Right ventricle myocardium inferior (tissue), 1 donor: ENCODE measurements at regions not wholly inside any gene's neighbourhood (a gene's known extent, or its start where the extent isn't known, plus 50 kb on each side); places are given as distances from the start of the nearest gene placed in this dataset.

Experiments used
- ATAC-seq: fragments of 200-7000 bp; cut with Tn5 transposase; one replicate; pipeline ENCODE4 v1.9.1; 2020; ENCODE audit warnings: mild to moderate bottlenecking, moderate library complexity
- DNase-seq: peaks from one replicate; pipeline ENCODE4 v3.0.0; 2021; ENCODE audit errors: missing footprints
- intact Hi-C: fragments of 100-400 bp; cut with DNase I; formaldehyde crosslinking; loops from one replicate; pipeline ENCODE4 v1.11.0; 2022
- donor health status: DM: no; HTN: yes; CAD: no; lungs with severe emphysema.

- intact Hi-C loops: no loop called here
- no peak for ATAC-seq
- DNase-seq: no peak
Observed at GRCh38 chr1:232188318-232188717, 441.6 kb downstream of the SIPA1L2 start.

- DNase-seq: no peak
- ATAC-seq: no peak
- intact Hi-C loops: no loop called here
Observed at GRCh38 chr1:232186931-232187330, 443.0 kb downstream of the SIPA1L2 start.

- DNase-seq: no peak
- intact Hi-C loops: no loop called here
- ATAC-seq: no peak
Observed at GRCh38 chr1:232184561-232185530, 445.1 kb downstream of the SIPA1L2 start.

- DNase-seq (no peak), ATAC-seq (no peak)
- intact Hi-C loops: no loop called here
Observed at GRCh38 chr1:232183802-232184201, 446.1 kb downstream of the SIPA1L2 start.

- intact Hi-C loops: no loop called here
- ATAC-seq (no peak), DNase-seq (no peak)
Observed at GRCh38 chr1:232183266-232183800, 446.6 kb downstream of the SIPA1L2 start.

GRCh38 chr1:232182236-232182635, 447.7 kb downstream of the SIPA1L2 start:
- intact Hi-C loops: no loop called here
- DNase-seq (no peak), ATAC-seq (no peak)

GRCh38 chr1:232180779-232181136, 449.2 kb downstream of the SIPA1L2 start:
- intact Hi-C loops: no loop called here
- ATAC-seq: no peak
- no peak for DNase-seq

- no peak for ATAC-seq
- DNase-seq: no peak
- intact Hi-C loops: no loop called here
Observed at GRCh38 chr1:232179896-232180778, 449.8 kb downstream of the SIPA1L2 start.

- intact Hi-C loops: no loop called here
- no peak for ATAC-seq
- no peak for DNase-seq
Observed at GRCh38 chr1:232178191-232178590, 451.7 kb downstream of the SIPA1L2 start.

GRCh38 chr1:232177438-232177837, 452.5 kb downstream of the SIPA1L2 start:
- DNase-seq (no peak), ATAC-seq (no peak)
- intact Hi-C loops: no loop called here

- no peak for DNase-seq
- intact Hi-C loops: no loop called here
- ATAC-seq: no peak
Observed at GRCh38 chr1:232176222-232176621, 453.7 kb downstream of the SIPA1L2 start.

- no peak for DNase-seq
- intact Hi-C loops: no loop called here
- ATAC-seq: no peak
Observed at GRCh38 chr1:232174306-232174705, 455.6 kb downstream of the SIPA1L2 start.

- no peak for ATAC-seq
- no peak for DNase-seq
- intact Hi-C loops: no loop called here
Observed at GRCh38 chr1:232172563-232172962, 457.4 kb downstream of the SIPA1L2 start.

GRCh38 chr1:232170909-232171308, 459.0 kb downstream of the SIPA1L2 start:
- intact Hi-C loops: no loop called here
- ATAC-seq: no peak

GRCh38 chr1:232169436-232169835, 460.5 kb downstream of the SIPA1L2 start:
- DNase-seq (no peak), ATAC-seq (no peak)
- intact Hi-C loops: no loop called here

More at GRCh38 chr1:232170909-232171308, 459.0 kb downstream of the SIPA1L2 start:
- no peak for DNase-seq

GRCh38 chr1:232168508-232168907, 461.4 kb downstream of the SIPA1L2 start:
- no peak for ATAC-seq
- intact Hi-C loops: no loop called here
- no peak for DNase-seq

GRCh38 chr1:232166942-232167341, 463.0 kb downstream of the SIPA1L2 start:
- DNase-seq (no peak), ATAC-seq (no peak)
- intact Hi-C loops: no loop called here

- DNase-seq (no peak), ATAC-seq (no peak)
- intact Hi-C loops: no loop called here
Observed at GRCh38 chr1:232164078-232164963, 465.6 kb downstream of the SIPA1L2 start.

GRCh38 chr1:232163533-232163932, 466.4 kb downstream of the SIPA1L2 start:
- DNase-seq (no peak), ATAC-seq (no peak)
- intact Hi-C loops: no loop called here
